Large intestine (tissue), 3 donors: ENCODE measurements at regions not wholly inside any gene's neighbourhood (a gene's known extent, or its start where the extent isn't known, plus 50 kb on each side); places are given as distances from the start of the nearest gene placed in this dataset.
A peak's percentile ranks its signal among the peaks of the same experiment; 100 is the strongest.

ENCODE experiments used
- DNase-seq, 2 donors: peaks; one replicate each; pipeline versions ENCODE4 v3.0.0 to v3.0.0-alpha.2; 2013
- H3K27ac ChIP-seq: one replicate; pipeline ENCODE4 v1.5.1; 2013; ENCODE audit warnings: low read length
- H3K27me3 ChIP-seq: 2 replicates; pipeline ENCODE4 v1.6.1; 2013; ENCODE audit warnings: low read length; ENCODE audit not compliant: control insufficient read depth, insufficient read depth
- H3K36me3 ChIP-seq: 2 replicates; pipeline ENCODE4 v1.6.1; 2013; ENCODE audit warnings: low read length; ENCODE audit not compliant: control insufficient read depth, insufficient read depth
- H3K4me1 ChIP-seq: one replicate; pipeline ENCODE4 v1.6.1; 2013; ENCODE audit warnings: low read length; ENCODE audit not compliant: control insufficient read depth, insufficient read depth
- H3K4me3 ChIP-seq: one replicate; pipeline ENCODE4 v1.5.1; 2013; ENCODE audit warnings: low read length
- H3K9me3 ChIP-seq: one replicate; pipeline ENCODE4 v1.6.1; 2013; ENCODE audit warnings: mild to moderate bottlenecking, low read depth, low read length, moderate library complexity; ENCODE audit not compliant: control insufficient read depth
- WGBS: methylation state at CpG from one replicate; pipeline ENCODE4 v1.1.5; 2013; ENCODE audit warnings: low lambda C conversion rate; ENCODE audit not compliant: insufficient coverage; 5-methylcytosine and 5-hydroxymethylcytosine counted together

DNA sequence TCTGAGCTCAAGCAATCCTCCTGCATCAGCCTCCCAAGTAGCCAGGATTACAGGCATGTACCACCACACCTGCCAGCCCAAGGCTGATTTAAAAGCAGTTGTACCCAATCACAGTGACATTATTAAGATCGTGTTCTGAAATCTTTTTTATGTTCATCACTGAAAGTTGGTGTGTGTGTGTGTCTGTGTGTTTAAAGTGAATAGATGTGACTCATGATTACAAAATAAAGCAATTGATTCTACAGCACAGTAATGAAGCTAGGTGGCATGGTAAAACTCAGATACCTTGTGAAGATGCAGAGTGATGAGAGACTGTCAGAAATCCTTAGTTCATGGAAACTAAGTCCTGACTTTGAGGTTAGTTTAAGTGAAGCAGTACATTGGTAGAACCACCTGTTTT lies 74.2 kb upstream of the ATP2B1 start:
- H3K27ac ChIP-seq = no peak overlapping the region

DNA sequence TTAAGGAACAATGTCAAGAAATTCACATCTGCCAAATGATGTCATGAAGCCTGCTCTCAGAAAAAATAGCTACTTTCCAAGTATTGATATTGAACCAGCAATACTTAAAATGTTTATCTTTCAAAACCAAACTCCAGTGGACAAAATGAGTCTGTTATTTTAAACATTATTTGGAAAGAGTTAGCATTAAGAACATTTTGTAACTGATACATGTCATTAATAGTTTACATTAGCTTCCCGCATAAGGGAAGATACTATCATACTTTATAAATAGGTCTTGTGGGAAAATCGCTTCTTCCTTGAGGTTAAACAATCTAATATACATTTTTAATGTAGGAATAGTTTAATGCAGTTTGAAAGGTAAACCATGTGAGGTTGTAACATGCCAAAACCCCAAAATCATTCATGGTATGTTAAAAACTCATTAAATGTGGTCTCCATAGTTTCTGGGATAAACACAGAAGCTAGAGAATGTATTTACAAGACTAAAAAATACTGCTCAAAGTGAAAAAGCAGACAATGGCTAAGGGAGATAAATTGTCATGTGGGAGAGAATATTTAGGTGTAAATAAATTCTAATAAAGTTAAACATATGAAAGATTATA lies 73.4 kb upstream of the ATP2B1 start:
- 93% methylated on average over 2 of the region's 2 CpGs for whole genome bisulfite sequencing
- H3K4me3 ChIP-seq = no peak overlapping the region

More for the DNA sequence above, 74.2 kb upstream of the ATP2B1 start:
- WGBS = no CpG with 5 or more reads among the region's 1 CpG
- DNase-seq = no peak
- Histone ChIP-seq H3K4me3 (no peak overlapping the region), H3K27me3 (no peaks in the 10 kb centered on the region), H3K36me3 (no peaks in the 10 kb centered on the region), H3K4me1 (peaks cover 15% of the 10 kb centered on the region), H3K9me3 (peaks cover 3% of the 10 kb centered on the region)

DNA sequence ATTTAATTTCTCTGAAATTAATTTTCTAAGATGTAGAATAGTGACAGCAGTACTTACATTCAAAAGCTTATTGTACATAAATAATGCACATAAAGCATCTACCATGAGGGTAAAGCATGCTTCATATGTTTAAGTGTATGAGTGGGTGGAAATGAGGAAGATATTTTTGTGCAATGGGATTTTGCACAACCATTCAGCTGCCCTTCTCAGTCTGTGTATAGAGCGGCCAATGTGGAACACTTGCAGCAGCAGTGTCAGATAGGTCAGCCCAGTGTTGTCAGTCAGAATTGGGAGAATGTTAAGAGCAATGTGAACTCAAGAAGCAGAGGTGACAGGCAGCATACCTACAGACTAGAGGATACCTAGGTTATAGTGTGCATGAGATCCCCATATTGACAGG lies 72.5 kb upstream of the ATP2B1 start:
- DNase-seq = no peak
- Histone ChIP-seq H3K27ac (no peak overlapping the region), H3K27me3 (no peaks in the 10 kb centered on the region), H3K4me1 (peaks cover 20% of the 10 kb centered on the region), H3K36me3 (no peaks in the 10 kb centered on the region), H3K4me3 (no peak overlapping the region), H3K9me3 (peaks cover under 1% of the 10 kb centered on the region)
- WGBS = no CpG with 5 or more reads among the region's 1 CpG

More for the DNA sequence above, 73.4 kb upstream of the ATP2B1 start:
- no peaks in the 10 kb centered on the region for H3K27me3 ChIP-seq
- H3K4me1 ChIP-seq = peaks cover 20% of the 10 kb centered on the region
- DNase-seq = no peak
- peaks cover 3% of the 10 kb centered on the region for H3K9me3 ChIP-seq
- no peaks in the 10 kb centered on the region for H3K36me3 ChIP-seq
- no peak overlapping the region for H3K27ac ChIP-seq

DNA sequence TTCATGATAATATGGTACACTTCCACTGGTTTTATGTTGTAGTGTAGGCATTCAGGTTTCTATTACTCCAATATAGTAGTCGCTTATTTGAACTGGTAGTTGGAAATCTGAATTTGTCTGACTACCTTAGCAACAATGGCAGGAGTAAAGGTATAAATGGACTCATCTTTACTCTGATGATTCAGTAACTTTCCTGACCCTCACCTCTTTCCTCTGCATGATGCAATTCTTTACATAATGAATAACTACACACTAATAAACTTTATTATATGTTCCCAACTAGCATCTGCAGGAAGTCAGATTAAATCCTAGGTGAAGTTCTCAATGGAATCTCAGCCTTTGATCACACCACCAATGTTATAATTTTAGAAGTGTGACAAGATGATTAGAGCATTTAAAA lies 70.5 kb upstream of the ATP2B1 start:
- peaks cover 22% of the 10 kb centered on the region for H3K4me1 ChIP-seq
- 83% methylated on average over 1 of the region's 1 CpG for WGBS
- H3K36me3 ChIP-seq = no peaks in the 10 kb centered on the region
- H3K27me3 ChIP-seq = no peaks in the 10 kb centered on the region
- H3K27ac ChIP-seq = peak overlapping the region; percentile 62
- peak; percentile 69 to 86 for DNase-seq
- H3K4me3 ChIP-seq = no peak overlapping the region
- H3K9me3 ChIP-seq = no peaks in the 10 kb centered on the region

DNA sequence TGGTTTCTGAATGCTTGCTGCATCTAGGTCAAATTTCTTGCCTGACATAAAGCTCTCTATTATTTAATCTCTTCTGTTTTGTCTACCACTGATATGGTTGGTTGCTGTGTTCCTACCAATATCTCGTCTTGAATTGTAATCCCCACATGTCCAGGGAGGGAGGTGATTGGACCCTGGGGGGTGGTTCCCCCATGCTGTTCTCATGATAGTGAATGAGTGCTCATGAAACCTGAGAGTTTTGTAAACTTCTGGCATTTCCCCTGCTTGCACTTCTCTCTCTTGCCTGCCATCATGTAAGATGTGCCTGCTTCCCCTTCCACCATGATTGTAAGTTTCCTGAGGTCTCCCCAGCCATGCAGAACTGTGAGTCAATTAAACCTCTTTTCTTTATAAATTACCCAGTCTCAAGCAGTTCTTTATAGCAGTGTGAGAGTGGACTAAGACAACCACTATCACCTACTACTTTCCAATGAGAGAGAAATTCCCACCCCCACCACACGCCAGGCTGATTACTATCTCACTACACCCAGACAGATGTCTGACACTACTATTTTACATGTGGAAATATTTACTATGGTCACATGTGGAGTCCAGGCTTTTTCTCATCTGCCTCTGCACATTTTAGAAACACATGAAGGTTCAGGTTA lies 69.2 kb upstream of the ATP2B1 start:
- H3K27me3 ChIP-seq = no peaks in the 10 kb centered on the region
- no peak overlapping the region for H3K4me3 ChIP-seq

DNA sequence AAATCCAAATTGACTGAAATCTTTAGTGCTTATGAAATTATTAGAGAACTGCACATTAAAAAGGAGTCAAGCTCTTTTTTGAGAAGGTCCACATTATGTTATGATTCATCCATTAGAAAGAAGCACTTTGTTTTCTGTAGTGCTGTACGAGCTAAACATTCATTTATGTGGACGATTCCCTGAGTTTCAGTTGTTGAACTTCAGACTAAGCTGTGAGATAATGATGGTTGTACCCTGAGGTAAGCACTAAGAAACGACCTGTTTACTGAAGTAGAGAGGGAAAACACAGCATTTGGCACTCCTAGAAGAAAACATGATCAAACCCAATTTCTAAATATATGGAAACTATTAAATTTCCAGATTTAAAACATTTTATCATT lies 67.3 kb upstream of the ATP2B1 start:
- H3K27me3 ChIP-seq = no peaks in the 10 kb centered on the region
- peak overlapping the region; percentile 44 for H3K27ac ChIP-seq
- no peaks in the 10 kb centered on the region for H3K9me3 ChIP-seq
- no CpG with 5 or more reads among the region's 3 CpGs for WGBS
- no peak overlapping the region for H3K4me3 ChIP-seq
- H3K36me3 ChIP-seq = no peaks in the 10 kb centered on the region
- H3K4me1 ChIP-seq = peaks cover 17% of the 10 kb centered on the region
- peak; percentile 44 to 72 for DNase-seq

More for the DNA sequence above, 69.2 kb upstream of the ATP2B1 start:
- Histone ChIP-seq H3K36me3 (no peaks in the 10 kb centered on the region), H3K4me1 (peaks cover 17% of the 10 kb centered on the region), H3K9me3 (no peaks in the 10 kb centered on the region), H3K27ac (peak overlapping the region; percentile 62)
- 60% methylated on average over 1 of the region's 2 CpGs for WGBS
- no peak for DNase-seq

DNA sequence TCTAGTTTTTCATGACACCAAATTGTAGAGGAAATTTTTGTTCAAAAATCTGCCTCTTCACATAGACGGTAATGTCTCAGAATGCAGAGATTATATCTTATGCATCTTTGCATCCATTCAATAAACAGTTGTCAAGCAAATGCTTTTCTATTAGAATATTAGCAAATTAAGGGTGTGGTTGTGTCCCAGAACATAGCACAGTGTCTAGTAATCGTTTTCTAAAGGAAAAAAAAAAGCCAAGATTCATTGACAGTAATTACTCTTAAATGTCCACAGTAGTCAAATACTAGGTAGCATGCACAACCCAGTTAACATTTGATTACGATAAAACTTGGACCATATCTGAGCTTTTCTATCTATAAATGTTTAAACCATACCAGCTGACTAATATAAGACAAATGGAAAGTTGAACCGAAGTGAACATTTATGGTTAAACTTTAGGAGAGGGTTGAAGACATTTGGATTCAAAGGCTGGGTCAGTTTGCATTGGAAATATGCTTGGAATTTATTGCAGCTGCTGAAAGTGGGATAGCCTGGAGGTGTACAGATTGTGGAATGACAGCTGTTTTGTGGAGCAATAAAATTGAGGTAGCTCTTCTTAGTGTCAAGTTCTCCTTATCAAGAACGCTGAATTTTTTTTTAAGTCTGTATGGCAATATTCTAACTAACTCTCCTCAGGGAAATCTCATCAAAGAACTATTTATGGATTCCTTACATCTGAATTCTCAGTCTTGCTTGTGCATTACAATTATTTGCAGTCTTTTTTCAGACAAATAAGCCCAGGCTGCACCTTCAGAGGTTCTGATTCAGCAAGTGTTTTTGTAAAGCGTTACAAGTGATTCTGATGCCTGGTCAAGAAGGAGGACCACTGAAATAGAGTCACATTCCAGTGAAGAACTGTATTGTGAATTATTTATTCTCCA lies 66.7 kb upstream of the ATP2B1 start:
- Histone ChIP-seq H3K27ac (peak overlapping the region; percentile 44), H3K36me3 (no peaks in the 10 kb centered on the region), H3K4me3 (no peak overlapping the region), H3K27me3 (no peaks in the 10 kb centered on the region), H3K9me3 (no peaks in the 10 kb centered on the region), H3K4me1 (peaks cover 17% of the 10 kb centered on the region)
- WGBS = 27% methylated on average over 3 of the region's 6 CpGs
- DNase-seq = peak; percentile 48 to 76

DNA sequence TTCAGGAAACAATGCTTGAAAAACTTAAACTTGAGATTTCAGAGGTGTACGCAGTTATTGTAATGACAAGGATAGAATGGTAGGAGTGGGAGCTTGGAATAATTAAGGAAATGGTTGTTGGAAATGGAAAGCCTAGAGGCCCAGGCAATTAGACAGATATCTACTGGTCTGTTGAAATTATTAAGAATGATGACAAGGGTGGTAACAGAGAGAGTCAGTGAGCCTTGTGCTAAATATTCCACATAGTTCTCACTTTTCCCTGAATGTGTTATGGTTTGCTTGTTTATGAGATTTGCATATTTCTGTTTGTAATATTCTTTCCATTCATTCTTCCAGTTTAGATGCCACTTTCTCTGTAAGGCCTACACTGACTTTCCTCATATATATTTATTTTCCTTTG lies 66.0 kb upstream of the ATP2B1 start:
- DNase-seq = no peak
- Histone ChIP-seq H3K4me1 (peaks cover 23% of the 10 kb centered on the region), H3K27me3 (no peaks in the 10 kb centered on the region), H3K36me3 (no peaks in the 10 kb centered on the region), H3K9me3 (no peaks in the 10 kb centered on the region), H3K4me3 (no peak overlapping the region), H3K27ac (no peak overlapping the region)
- 80% methylated on average over 1 of the region's 1 CpG for WGBS

DNA sequence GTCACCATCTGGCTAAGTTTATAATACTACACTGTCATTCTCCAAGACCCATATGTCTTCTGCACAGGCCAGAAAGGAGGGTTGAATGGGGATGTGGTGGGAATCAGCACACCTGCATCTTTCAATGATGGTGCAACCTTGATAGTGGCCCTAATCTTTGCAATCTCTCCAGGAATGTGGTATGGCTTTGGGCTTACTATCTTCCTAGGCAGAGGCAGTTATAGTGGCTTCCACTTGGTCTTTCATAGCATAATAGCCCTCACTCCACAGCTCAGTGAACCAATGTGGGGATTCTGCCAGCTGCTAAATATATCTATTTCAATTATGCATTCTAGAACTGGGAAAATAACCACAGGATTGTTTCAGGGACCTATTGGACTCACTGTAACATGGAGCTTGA lies 61.8 kb upstream of the ATP2B1 start:
- Histone ChIP-seq H3K27ac (peak overlapping the region; percentile 83), H3K9me3 (no peaks in the 10 kb centered on the region), H3K36me3 (no peaks in the 10 kb centered on the region), H3K4me3 (no peak overlapping the region), H3K27me3 (no peaks in the 10 kb centered on the region), H3K4me1 (peaks cover 15% of the 10 kb centered on the region)
- DNase-seq = no peak

DNA sequence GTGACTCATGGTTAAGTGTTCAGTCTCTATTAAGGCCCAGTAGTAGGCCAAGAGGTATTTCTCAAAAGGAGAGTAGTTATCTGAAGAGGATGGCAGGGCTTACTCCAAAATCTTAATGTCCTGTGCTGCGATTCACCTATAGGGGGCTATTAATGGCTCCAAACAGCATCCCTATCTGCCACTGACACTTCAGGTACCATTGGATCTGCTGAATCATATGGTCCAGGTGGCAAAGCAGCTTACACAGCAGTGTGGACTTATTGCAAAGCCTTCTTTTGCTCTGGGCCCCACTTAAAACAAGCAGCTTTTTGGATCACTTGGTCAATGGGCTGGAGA lies 60.8 kb upstream of the ATP2B1 start:
- DNase-seq = no peak
- Histone ChIP-seq H3K36me3 (no peaks in the 10 kb centered on the region), H3K27me3 (no peaks in the 10 kb centered on the region), H3K4me3 (no peak overlapping the region), H3K27ac (peak overlapping the region; percentile 83), H3K4me1 (peaks cover 15% of the 10 kb centered on the region), H3K9me3 (no peaks in the 10 kb centered on the region)
- no CpG with 5 or more reads among the region's 1 CpG for WGBS
